GM13976 (cell line): ENCODE measurements at regions not wholly inside any gene's neighbourhood (a gene's known extent, or its start where the extent isn't known, plus 50 kb on each side); places are given as distances from the start of the nearest gene placed in this dataset.
"Not testable (repeated sequence)": the region's sequence is repeated elsewhere in the genome, so short reads cannot be mapped to it uniquely, and the experiment has no call there.

ENCODE experiments used
- DNase-seq: peaks from one replicate; pipeline ENCODE4 v3.0.0; 2012; ENCODE audit warnings: low spot score
- in situ Hi-C: fragments of 300-500 bp; cut with MboI; formaldehyde crosslinking; loops from one replicate; pipeline ENCODE4 v1.12.0; 2022; ENCODE audit warnings: low sequenced_read_pairs, mixed read lengths, inconsistent platforms; ENCODE audit not compliant: unreplicated experiment
- TF ChIP-seq, protein P1 (sequence below): IDR thresholded peaks from 2 replicates; pipeline ENCODE4 v1.5.1; 2012; ENCODE audit warnings: borderline replicate concordance, mild to moderate bottlenecking; ENCODE audit not compliant: insufficient read depth; ENCODE audit errors: extremely low read depth, missing control alignments, control extremely low read depth

DNA sequence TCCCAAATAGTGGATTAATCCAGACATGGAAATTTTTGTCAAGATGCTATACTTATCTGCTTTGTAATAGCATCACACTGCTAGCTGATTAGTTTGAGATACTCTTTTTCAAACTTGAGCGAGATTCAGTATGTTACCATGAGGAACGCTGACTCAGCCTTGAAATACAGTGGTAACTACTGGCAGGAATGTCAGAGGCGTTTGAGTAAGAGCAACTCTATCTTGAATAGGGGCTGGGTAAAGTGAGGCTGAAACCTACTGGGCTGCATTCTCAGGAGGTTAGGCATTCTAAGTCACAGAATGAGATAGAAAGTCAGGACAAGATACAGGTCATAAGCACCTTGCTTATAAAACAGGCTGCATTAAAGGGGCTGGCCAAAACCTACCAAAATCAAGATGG is 2519.6 kb downstream of the ARAP2 start:
- DNase-seq = no peak
- in situ Hi-C loops = no loop called here
- TF ChIP-seq, protein P1, sequence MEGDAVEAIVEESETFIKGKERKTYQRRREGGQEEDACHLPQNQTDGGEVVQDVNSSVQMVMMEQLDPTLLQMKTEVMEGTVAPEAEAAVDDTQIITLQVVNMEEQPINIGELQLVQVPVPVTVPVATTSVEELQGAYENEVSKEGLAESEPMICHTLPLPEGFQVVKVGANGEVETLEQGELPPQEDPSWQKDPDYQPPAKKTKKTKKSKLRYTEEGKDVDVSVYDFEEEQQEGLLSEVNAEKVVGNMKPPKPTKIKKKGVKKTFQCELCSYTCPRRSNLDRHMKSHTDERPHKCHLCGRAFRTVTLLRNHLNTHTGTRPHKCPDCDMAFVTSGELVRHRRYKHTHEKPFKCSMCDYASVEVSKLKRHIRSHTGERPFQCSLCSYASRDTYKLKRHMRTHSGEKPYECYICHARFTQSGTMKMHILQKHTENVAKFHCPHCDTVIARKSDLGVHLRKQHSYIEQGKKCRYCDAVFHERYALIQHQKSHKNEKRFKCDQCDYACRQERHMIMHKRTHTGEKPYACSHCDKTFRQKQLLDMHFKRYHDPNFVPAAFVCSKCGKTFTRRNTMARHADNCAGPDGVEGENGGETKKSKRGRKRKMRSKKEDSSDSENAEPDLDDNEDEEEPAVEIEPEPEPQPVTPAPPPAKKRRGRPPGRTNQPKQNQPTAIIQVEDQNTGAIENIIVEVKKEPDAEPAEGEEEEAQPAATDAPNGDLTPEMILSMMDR = no peak

DNA sequence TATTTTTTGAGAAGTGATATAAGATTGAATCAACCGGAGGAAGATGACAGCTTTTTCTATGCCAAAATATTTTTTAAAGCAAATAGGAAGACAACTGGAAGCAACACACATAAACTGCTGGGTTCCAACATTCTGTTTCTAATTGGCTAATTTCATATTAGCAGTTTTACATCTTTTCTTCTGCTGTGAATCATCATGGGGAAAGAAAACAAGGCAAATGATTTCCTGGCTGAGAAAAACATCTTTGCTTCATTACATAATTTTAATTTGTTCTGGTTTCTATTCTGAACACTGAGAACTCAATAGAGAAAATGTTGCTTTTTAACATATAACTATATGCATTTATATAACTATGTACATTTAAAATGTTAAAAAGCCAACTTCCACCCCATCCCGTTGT is 2518.5 kb downstream of the ARAP2 start:
- in situ Hi-C loops = no loop called here
- DNase-seq = no peak
- TF ChIP-seq, protein P1 = no peak

- in situ Hi-C loops = no loop called here
- DNase-seq = no peak
Observed at GRCh38 chr4:33737726-33738125, 2506.6 kb downstream of the ARAP2 start.

DNA sequence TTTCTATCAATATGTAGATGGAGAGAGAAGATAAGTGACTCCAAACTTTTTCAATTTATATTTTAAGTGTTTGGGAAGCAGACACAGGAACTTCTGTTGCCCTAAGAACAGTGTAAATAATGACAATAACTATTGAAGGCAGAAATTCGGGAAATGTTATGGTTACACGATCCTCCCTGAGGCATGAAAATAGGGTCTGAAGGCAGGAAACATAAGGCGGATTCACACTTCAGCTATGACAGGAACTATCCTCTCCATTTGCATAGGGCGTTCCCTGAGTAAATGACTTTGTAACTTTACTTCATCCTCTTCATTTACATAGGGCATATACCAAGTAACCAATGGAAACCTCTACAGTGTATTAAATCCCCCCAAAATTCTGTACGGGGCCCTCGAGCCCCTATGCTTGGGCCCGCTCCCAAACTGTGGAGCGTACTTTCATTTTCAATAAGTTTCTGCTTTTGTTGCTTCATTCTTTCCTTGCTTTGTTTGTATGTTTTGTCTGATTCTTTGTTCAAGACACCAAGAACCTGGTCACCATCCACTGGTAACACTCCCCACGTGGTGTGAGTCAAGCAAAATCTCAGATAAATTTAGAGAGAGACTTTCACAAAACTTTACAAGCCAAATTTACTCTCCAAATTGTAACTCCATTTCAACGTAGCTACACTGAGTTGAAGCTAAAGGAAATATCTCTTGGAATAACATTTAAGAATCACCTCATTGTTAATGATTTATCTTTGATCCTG is 2504.3 kb downstream of the ARAP2 start:
- in situ Hi-C loops = no loop called here
- TF ChIP-seq, protein P1 = no peak
- DNase-seq = no peak

More at GRCh38 chr4:33737726-33738125, 2506.6 kb downstream of the ARAP2 start:
- TF ChIP-seq, protein P1 = no peak

- DNase-seq, in situ Hi-C loops: not testable (repeated sequence)
Observed at GRCh38 chr4:33740871-33741270, 2503.4 kb downstream of the ARAP2 start.

- TF ChIP-seq, protein P1 = no peak
- DNase-seq = no peak
- in situ Hi-C loops = no loop called here
Observed at GRCh38 chr4:33746979-33747378, 2497.3 kb downstream of the ARAP2 start.

- in situ Hi-C loops = no loop called here
- TF ChIP-seq, protein P1 = no peak
- no peak for DNase-seq
Observed at GRCh38 chr4:33751050-33751449, 2493.3 kb downstream of the ARAP2 start.
